ENCODE measurements at regions not wholly inside any gene's neighbourhood (a gene's known extent, or its start where the extent isn't known, plus 50 kb on each side); places are given as distances from the start of the nearest gene placed in this dataset.

GRCh38 chr11:44675906-44676305, 50.9 kb upstream of the TSPAN18 start:
- DNase-seq, result no peak

More at GRCh38 chr11:44675906-44676305, 50.9 kb upstream of the TSPAN18 start:
- Histone ChIP-seq H3K14ac (ENCODE audit: insufficient read depth, low read length) (no peak overlapping the region), H3K27ac (ENCODE audit: insufficient read length, low read depth, low read length) (no peak overlapping the region), H3K4me2 (ENCODE audit: insufficient read depth, insufficient read length, low read length) (no peak overlapping the region), H2BK15ac (ENCODE audit: low read depth, low read length) (no peak overlapping the region), H3K18ac (ENCODE audit: insufficient read length, low read depth, low read length) (no peak overlapping the region), H3K79me2 (ENCODE audit: insufficient read depth, low read length) (no peaks in the 10 kb centered on the region), H4K5ac (ENCODE audit: insufficient read length, low read depth, low read length) (no peak overlapping the region), H2BK5ac (ENCODE audit: insufficient read length, low read length) (no peak overlapping the region), H3K4ac (ENCODE audit: low read depth, low read length) (no peak overlapping the region), H2BK120ac (ENCODE audit: low read depth, low read length, poor library complexity, severe bottlenecking) (no peak overlapping the region), H3K9ac (ENCODE audit: extremely low read depth, insufficient read length, low read length) (no peak overlapping the region), H3K27me3 (ENCODE audit: insufficient read depth, low read length) (no peaks in the 10 kb centered on the region), H4K91ac (ENCODE audit: insufficient read length, low read depth, low read length) (no peak overlapping the region), H3T11ph (ENCODE audit: low read length) (no peak overlapping the region), H2AK5ac (ENCODE audit: insufficient read length, low read length) (no peak overlapping the region), H3K9me3 (ENCODE audit: control insufficient read depth, low read depth, low read length) (no peaks in the 10 kb centered on the region), H4K20me1 (ENCODE audit: control insufficient read depth, insufficient read depth, insufficient read length) (no peaks in the 10 kb centered on the region), H2BK12ac (ENCODE audit: insufficient read length, low read depth, low read length) (no peak overlapping the region), H2BK20ac (ENCODE audit: low read depth, low read length, poor library complexity, severe bottlenecking) (no peak overlapping the region), H3K23me2 (ENCODE audit: insufficient read length, low read depth, low read length, poor library complexity, severe bottlenecking) (no peaks in the 10 kb centered on the region), H2AFZ (ENCODE audit: low read length) (no peak overlapping the region), H3K4me1 (ENCODE audit: insufficient read depth, low read length) (peaks cover 11% of the 10 kb centered on the region; the same call in 1 of the 2 replicates), H3K23ac (ENCODE audit: insufficient read length, low read depth, low read length) (no peak overlapping the region), H3K56ac (ENCODE audit: insufficient read length, low read depth, low read length) (no peak overlapping the region), H3K79me1 (ENCODE audit: insufficient read depth, low read depth, low read length, poor library complexity, severe bottlenecking) (no peaks in the 10 kb centered on the region), H4K8ac (replicated peaks; ENCODE audit: insufficient read length, low read depth, low read length) (no peak overlapping the region)
- Mint-ChIP-seq H3K36me3 (ENCODE audit: insufficient read depth in 1 of 3, low read depth in 3 of 3) (peaks cover 0 to 13% (median 12%) of the 10 kb centered on the region in 3 experiments; a peak in 5 of 7 replicates), H3K27me3 (ENCODE audit: low read depth) (no peaks in the 10 kb centered on the region; the same call in 1 of the 2 replicates), H3K9me3 (peaks cover 11 to 12% of the 10 kb centered on the region in 2 experiments; a peak in 4 of 5 replicates), H3K4me3 (no peak overlapping the region), H3K27ac (no peak overlapping the region), H3K4me1 (peaks cover 30 to 35% of the 10 kb centered on the region in 2 experiments)
- no CpG with 5 or more reads among the region's 1 CpG for WGBS (ENCODE audit: extremely low coverage, insufficient read length, low lambda C conversion rate)
- no peak for TF ChIP-seq CTCF (conservative IDR thresholded peaks at IDR 0.05)
